ENCODE measurements at regions not wholly inside any gene's neighbourhood (a gene's known extent, or its start where the extent isn't known, plus 50 kb on each side); places are given as distances from the start of the nearest gene placed in this dataset.

DNA sequence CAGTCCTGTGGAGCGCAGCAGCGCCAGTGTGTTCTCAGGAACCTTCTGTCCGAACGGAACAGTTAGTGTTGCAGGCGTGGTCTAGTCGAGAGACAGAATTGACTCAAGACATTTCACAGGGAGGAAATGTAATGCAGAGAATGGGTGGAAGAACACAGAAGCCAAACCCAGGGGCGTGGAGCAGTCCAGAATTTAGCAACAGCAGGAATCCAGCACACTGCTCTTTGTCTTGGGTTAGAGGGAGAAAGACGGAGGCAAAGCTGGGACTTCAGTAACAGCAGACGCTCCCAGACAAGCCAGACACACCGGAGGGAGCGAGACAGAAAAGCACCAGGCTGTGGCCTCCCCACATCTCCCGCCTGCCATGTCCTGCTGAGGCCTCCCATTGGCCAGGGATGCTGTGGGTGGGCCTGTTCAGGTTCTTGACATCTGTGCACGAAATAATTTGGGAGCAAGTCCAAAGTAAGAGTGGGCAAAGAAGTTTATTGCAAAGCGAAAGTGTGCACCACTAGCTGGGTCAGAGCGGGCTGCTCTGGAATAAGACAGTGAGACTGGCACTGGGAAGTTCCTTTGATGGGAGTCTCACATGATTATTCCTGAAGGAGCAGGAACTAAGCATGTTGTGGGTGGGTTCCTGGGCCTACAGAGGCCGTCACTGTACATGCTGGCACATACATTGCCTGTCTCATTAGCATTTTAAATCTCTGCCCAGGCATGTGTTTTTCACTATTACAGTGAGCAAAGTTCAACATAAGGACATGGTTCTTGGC lies 339.3 kb upstream of the SFSWAP start:
- no peak for DNase-seq

DNA sequence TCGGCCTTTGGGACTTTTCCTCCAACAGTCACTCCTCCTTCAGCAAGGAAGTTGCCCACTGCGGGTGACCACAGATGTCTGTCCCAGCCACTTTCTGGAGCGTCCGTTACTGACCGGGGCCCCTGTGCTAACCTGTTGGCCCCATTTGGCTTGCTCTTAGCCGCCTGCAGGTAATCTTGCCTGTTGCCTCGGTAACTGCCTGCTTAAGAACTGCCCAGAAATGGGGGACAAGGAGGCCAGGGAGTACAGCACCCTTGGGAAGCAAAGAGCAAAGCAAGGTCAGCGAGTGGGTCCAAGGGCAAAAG lies 338.8 kb upstream of the SFSWAP start:
- no peak for DNase-seq

DNA sequence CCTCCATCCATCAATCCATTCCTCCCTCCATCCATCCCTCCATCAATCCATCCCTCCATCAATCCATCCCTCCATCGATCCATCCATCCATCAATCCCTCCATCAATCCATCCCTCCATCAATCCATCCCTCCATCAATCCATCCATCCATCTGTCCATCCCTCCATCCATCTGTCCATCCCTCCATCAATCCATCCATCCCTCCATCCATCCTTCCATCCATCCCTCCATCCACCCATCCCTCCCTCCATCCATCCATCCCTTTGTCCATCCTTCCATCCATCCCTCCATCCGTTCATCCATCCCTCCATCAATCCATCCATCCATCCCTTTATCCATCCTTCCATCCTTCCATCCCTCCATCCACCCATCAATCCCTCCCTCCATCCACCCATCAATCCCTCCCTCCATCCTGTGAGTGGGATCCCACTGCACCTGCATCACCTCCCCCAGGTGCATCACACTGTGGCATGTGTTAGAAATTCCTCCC lies 338.1 kb upstream of the SFSWAP start:
- DNase-seq = no peak

DNA sequence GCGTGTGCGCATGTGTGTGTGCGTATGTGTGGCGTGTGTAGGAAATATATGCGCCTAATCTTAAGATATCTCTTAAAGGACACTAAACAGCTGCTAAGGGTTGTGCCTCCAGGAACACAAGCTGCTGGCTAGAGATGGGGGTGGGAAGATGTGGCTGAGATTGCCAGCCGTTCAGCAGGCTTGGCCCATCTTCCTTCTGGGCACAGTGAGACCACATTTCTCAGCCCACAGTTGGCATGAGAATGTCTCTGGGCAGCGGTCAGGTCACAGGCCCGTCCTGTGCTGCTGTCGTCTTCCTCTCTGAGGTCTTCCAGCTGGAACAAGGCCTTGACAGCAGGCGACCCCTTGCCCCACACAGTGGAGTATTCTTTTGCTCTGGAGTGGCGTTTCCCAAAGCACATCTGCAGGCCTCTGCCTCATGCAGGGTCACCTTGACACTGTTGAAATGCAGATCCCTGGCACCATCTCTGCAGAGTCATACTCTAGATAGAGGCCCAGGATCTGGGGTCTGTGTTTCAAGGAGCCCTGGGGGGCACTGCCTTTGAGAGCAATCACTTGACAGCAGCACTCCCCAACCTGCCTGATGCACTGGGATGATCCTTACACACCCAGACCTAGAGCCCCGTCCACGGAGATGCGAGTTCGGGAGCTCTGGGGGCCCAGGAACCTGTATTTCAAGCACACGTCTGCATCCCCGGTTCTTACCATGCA lies 335.5 kb upstream of the SFSWAP start:
- no peak for DNase-seq

DNA sequence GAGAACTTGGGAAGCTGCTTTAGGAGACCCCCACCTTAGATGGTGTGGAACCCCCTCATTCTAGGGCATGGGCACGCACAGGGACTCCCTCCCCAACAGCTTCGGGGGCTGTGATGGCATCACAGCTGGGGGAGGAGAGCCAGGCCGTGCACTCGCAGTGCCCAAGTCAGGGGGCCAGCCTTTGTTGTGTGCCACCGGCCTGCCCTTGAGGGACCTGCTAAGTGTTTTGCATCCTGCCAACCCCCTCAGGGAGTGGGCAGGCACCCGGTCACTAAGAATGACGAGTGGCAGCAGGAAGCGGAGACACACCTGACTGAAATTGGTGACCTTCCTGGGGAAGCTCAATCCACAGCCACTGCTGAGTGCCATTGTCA lies 334.9 kb upstream of the SFSWAP start:
- DNase-seq = no peak

DNA sequence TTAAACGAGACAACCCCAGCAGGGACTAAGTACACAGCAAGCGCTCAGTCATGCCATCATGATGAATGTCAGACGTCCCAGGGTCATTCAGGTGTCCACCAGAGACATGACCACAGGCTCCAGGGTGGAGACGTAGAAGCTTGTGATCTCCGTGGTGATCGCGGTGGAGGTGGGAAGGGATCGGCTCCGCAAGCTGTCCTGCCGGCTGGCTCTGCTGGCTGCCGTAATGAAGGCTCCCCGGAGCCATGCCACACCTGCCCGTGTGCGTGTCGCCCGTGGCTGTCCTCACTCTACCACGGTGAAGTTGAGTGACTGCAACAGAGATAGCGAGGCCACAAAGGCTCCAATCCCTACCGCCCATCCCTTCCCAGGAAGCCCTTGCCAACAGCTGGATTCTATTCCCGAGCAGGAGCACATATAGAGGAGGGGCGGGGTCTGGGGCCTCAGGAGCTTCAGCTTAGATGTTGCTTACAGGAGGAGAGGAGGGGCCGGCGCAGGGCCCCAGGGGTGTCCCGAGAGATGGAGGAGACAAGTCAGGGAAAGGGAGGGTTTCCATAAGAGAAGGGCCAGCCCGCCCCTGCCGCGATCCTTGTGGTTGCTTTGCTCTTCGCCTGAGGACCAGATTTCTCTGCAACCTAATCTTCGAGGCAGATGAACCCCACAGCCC lies 332.6 kb upstream of the SFSWAP start:
- no peak for DNase-seq

DNA sequence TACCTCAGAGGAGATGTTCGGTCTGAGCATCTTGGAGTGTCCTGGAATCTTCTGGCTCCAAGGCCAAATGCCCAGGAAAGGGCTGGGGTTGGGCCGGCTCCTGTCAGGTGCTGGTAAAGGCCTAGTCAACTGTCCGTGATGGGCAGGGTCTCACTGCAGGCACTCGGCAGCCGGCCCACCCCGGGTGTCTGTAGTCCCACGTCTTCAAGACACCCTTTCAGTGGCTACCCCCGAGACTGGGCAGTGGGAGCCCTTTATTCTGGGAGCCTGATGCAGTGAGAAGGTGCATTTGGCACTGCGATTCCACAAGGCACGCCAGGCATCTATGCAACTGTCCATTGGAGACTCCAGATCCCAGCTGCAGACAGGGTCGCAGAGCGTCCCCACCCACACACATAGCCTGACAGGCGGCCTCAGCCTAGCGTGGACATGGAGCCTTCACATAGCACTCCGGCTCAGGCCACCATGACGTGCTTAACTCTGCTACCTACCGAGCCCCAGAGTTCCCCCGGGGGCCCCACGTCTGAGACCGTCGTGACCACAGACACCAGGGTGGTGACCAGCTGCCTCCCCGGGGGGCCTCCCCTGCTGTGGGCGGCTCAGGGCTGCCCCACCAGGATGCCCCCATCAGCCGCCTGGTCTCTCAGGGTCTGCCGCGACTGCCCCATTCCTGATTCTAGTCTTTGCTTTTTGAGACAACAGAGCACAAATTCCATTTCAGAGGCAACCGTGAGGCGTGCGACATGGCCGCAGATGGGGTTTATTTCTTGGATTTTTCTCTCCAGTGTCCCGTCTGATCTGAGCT lies 331.8 kb upstream of the SFSWAP start:
- DNase-seq = no peak

DNA sequence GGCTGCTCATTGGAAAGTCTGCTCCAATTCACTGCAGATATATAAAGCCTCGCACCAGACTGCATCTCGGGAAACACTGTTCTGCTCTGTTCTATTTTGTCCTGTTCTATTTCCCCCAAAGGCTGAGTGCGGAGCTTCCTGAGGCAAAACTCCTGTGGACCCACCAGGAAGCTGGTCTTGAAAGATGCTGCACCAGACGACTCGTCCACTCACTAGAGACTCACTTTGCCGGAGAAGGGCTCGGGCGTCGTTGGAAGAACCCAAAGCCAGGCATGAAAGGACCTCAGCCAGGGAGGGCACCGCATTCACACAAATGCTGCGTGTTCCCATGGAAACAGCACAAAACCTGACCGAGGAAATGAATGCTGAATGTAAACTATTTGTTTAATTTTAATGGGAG lies 331.2 kb upstream of the SFSWAP start:
- peak in 9 of 56 donors; percentile 11 to 33 (median 20) for DNase-seq

DNA sequence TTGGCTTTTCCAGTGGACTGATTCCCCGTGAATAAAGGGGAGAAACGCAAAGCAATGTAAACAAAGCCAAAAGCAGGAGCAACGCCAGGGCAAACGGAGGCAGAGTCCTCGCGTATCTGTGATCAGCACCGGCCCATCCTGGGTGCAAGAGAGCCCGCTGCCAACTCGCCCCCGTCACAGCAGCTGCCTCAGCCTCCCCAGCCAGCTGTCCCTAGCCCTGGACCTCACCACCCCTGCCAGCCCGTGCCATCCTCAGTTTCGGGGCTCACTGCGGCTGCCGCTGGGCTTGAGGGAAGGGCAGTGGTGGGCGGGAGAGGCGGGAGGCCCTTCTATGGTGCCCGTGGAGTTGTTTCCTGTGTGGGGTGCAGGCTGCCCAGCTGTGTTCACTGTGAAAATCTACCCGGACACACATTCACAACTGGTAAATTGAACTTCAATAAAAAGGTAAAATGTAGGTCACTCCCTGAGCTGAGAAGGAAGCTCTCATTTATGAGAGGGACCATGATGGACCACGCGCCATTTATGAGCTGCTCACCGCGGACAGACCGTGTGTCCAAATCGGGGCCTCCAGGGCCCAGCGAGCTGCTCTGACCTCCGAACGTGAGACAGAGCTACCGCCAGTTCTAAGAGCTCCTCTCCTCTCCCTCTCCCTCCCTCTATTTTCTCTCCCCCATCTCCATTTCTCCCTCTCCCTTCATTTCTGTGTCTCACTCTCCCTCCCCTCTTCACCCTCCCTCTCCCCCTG lies 330.5 kb upstream of the SFSWAP start:
- peak in 1 of 56 donors; percentile 34 for DNase-seq

DNA sequence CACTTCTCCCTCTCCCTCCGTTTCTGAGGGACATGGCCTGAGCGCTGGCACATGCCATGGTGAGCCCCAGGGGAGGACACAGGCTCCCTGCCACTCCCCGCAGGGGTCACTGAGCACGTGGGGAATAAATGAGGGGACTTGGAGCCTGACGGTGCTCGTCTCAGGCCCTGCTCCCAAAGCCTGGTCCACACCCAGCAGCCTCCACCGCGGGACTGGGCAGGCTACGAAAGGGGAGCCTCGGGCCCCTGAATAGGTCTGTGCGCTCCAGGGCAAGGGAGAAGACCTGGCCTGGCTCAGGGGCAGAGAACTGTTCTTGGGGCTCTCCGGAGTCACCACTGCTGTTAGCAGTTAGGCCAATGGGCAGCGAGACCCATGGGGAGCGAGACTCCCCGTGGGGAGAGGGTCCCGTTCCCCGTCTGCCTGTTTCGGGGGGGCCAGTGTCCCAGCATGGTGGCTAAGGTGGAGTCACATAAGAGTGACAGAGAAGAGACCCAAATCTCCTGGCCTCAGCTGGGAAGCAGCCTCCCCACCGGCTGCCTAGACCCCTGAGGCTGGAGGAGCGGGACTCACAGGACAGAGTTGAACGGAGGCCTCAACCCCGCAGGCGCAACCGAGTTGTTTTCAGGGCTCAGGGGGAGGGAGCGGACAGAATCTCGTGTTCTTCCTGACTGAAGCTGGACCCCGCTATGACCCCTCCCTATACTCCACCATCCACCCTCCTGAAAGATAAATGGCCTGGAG lies 329.8 kb upstream of the SFSWAP start:
- no peak for DNase-seq

DNA sequence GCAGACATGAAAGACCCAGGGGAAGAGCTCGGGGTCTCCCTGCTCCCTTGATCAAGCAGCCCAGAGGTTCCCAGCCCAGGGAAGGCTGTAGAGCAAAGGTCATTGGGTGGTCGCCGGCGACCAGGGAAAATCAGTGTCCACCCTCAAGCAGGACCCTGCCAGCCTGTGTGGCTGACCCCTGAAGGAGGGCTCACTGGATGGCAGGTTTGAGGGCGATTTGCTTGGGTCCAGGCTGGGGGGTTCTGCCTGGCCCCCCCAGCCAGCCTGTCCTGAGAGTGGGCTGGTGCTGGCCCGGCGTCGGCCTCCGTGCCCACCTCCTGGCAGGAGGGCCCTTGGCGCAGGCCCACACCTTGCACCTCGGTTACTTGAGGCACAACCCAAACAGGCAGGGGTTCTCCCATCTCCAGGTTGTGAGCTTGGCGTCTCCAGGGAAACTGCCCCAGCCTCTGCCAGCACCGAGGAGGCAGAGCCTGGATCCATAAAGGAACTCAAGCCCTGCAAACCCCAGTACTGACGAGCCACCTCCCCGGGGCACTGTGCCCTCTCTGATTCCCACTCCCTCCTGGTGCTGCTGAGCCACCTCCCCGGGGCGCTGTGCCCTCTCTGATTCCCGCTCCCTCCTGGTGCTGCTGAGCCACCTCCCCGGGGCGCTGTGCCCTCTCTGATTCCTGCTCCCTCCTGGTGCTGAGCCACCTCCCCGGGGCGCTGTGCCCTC lies 329.0 kb upstream of the SFSWAP start:
- DNase-seq = no peak

DNA sequence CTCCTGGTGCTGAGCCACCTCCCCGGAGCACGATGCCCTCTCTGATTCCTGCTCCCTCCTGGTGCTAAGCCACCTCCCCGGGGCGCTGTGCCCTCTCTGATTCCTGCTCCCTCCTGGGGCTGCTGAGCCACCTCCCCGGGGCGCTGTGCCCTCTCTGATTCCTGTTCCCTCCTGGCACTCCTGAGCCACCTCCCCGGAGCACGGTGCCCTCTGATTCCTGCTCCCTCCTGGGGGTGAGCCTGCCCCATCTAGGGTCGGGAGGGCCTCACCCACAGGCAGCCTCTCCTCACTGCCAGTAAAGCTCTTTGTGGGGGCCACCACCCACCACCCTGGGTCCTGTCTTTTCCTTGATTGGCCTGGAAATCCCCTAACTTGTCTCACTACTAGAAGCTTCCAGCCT lies 327.6 kb upstream of the SFSWAP start:
- no peak for DNase-seq

DNA sequence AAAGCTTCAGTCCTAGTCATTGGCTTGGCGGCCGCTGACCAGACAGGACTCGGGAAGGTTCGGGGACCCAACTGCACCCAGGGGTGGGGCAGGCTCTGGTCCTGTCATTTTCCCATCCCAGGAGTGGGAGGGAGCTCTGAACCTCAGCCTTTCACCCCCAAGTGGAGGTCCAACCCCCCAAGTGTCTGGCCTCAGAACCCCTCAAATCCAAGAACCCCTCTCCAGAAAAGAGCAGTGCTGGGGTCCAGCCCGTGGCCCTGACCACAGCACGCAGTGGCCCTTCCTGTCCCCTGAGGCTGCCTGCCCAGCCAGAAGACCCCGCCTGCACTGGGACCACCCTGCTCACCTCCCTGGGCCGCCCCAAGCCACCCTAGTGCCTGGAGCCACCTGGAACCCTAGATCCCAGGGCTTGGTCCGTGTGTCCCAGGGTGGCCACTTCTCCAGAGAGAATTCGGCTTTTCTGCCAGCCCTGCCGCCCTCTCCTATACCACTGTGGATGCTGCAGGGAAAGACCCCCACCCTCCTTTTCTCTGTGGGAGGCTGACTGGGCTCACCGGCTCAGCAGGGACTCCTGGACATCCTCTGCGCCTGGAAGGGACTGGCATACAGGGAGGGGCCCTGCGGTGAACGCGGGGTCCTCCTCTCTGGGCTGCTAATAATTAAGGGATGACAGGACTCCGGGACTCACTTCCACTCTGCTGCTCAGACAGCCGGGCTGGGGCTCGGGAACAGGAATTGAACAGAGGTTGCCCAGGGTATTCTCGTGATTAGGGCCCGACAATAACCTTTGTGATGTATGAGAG lies 326.9 kb upstream of the SFSWAP start:
- no peak for DNase-seq

DNA sequence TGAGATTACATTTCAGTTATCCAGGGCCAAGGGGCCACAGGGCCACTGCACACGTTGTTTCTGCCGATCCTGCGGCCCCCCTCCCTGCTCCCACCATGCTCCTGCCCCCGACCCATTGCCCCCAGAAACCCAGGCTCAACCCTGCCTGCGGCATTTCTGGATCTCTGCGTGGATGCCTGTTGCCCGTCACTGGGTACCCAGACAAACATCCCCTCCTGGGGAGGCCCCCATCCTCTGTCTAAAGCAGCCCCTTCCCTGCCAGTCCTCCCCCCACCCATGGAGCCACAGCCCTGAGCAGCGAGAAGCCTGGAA lies 326.4 kb upstream of the SFSWAP start:
- DNase-seq = no peak

DNA sequence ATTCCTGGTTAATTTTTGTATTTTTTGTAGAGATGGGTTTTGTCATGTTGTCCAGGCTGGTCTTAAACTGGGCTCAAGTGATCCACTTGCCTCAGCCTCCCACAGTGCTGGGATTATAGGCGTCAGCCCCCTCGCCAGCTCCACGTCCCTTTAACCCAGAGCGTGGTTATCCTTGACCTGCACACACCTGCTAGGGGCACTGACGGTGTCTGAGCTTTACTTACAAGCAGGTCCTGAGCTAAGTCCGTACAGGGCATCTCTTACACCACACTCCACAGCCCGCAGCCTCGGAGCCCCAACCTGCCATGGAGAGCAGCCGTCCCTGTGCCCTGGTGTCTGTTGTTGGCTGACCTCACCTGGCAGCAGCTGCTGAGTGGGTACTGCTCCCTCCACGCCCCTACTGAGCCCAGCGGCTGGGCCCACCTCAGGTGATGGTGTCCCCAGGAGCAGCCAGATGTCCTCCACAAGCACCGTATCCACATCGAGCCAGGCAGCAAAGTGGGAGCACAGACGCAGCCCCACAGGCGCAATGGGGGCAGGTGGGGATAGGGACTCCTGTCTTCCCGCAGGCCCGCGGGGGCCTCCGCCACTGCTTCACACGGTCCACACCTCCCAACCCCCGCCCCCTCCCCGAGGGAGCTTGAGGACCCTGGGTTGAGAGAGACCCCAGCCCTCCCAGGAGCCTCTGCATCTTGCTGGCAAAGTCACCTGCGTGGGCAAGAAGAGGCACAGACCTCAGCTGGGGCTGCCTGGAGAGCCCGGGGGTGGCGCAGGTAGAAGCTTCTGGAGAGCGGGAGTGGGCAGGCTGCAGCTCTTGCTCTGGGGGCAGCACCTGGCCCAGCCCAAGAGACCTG lies 325.4 kb upstream of the SFSWAP start:
- no peak for DNase-seq

DNA sequence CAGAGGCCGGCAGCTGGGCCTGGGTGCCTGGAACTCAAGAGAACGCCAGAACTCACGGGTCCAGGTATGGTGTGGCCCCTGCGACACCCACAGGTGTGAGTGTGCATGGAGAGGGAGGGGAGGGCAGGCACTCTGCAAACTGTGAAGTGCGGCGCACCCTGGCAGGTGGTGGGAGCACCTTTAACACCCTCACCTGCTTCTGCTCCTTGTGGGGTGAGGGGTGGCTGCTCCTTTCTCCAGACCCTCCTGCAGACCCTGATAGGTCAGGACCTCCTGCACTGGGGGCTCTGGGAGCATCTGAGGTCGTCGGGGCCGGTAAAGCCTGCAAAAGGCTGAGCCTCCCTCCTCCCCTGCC lies 324.7 kb upstream of the SFSWAP start:
- no peak for DNase-seq

DNA sequence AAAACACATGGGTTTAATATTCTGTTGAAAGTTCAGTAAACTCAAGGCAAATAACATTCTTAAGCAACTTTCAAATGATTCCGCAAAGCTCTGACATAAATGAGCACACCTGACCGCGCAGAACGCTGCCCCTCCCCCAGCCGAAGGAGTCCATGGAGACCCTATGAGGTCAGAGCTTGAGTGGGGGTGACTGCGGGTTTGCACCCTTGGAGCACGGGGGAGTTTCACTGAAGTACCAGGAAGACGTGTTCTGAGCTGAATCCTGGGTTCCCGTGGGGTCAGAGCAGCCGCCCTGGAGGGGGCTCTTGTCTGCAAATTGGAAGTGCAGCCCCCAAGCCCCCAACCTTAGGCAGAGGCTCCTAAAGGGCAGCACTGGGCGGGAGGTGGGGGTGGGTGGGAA lies 324.1 kb upstream of the SFSWAP start:
- no peak for DNase-seq
